Breast epithelium (tissue), 4 donors: ENCODE measurements at regions not wholly inside any gene's neighbourhood (a gene's known extent, or its start where the extent isn't known, plus 50 kb on each side); places are given as distances from the start of the nearest gene placed in this dataset.

ENCODE experiments used
- DNase-seq, 2 donors: peaks; one replicate each; pipeline ENCODE4 v3.0.0-alpha.2; 2019; ENCODE audit warnings: low spot score in 2 of 2
- H3K27ac ChIP-seq, 2 donors: fragments of 200-600 bp; sonication (generic) in 1 of 2; one replicate each; pipeline ENCODE4 v1.5.1; 2016 to 2019; ENCODE audit warnings: mild to moderate bottlenecking in 1 of 2
- H3K27me3 ChIP-seq, 2 donors: fragments of 200-600 bp; sonication (generic) in 1 of 2; one replicate each; pipeline versions ENCODE4 v1.5.1 to v1.6.0; 2017 to 2019; ENCODE audit warnings: control low read depth in 1 of 2, mild to moderate bottlenecking in 1 of 2
- H3K36me3 ChIP-seq: fragments of 200-600 bp; one replicate; pipeline ENCODE4 v1.5.1; 2019
- H3K4me1 ChIP-seq, 2 donors: fragments of 200-600 bp; sonication (generic); one replicate each; pipeline ENCODE4 v1.5.1; 2016 to 2019; ENCODE audit warnings: control low read depth in 1 of 2
- H3K4me3 ChIP-seq, 3 donors: fragments of 200-600 bp; sonication (generic); 1 replicate in 2 of 3; 2 replicates in 1 of 3; pipeline ENCODE4 v1.5.1; 2016 to 2019; ENCODE audit warnings: mild to moderate bottlenecking in 3 of 3, moderate library complexity in 2 of 3
- H3K9me3 ChIP-seq, 2 donors: fragments of 200-600 bp; sonication (generic) in 1 of 2; one replicate each; pipeline ENCODE4 v1.5.1; 2016 to 2019; ENCODE audit warnings: control low read depth in 1 of 2
- CTCF ChIP-seq, 3 donors: fragments of 450-650 bp; IDR thresholded peaks; one replicate each; pipeline ENCODE4 v1.5.1; 2016 to 2017; ENCODE audit warnings: antibody characterized with exemption in 3 of 3, mild to moderate bottlenecking in 3 of 3, moderate library complexity in 3 of 3
- POLR2A ChIP-seq: fragments of 450-650 bp; IDR thresholded peaks from one replicate; pipeline ENCODE4 v1.6.1; 2016; ENCODE audit warnings: antibody characterized with exemption, mild to moderate bottlenecking, moderate library complexity
- POLR2AphosphoS5 ChIP-seq, 3 donors: sonication (generic); formaldehyde crosslinking; IDR thresholded peaks; one replicate each; pipeline ENCODE4 v1.6.1; 2017; ENCODE audit warnings: antibody characterized with exemption in 3 of 3
- intact Hi-C: fragments of 100-400 bp; cut with DNase I; formaldehyde crosslinking; loops from one replicate; pipeline ENCODE4 v1.15.1; 2023; ENCODE audit warnings: low total_unique reads

GRCh38 chr10:84571146-84571545 is 242.8 kb downstream of the CCSER2 start:
- intact Hi-C loops = no loop called here
- Histone ChIP-seq H3K27ac (no peak overlapping the region), H3K9me3 (no peaks in the 10 kb centered on the region), H3K4me1 (no peaks in the 10 kb centered on the region), H3K36me3 (no peaks in the 10 kb centered on the region), H3K27me3 (peaks cover 0 to 5% of the 10 kb centered on the region in 2 donors), H3K4me3 (no peak overlapping the region)
- TF ChIP-seq POLR2AphosphoS5 (IDR thresholded peaks at IDR 0.05) (no peak), CTCF (IDR thresholded peaks at IDR 0.05) (no peak), POLR2A (no peak)
- no peak for DNase-seq

GRCh38 chr10:84574102-84574501 is 245.7 kb downstream of the CCSER2 start:
- peaks cover 0 to 5% of the 10 kb centered on the region in 2 donors for H3K27me3 ChIP-seq
- peaks cover 0 to 6% of the 10 kb centered on the region in 2 donors for H3K9me3 ChIP-seq
- no peak overlapping the region for H3K4me3 ChIP-seq
- intact Hi-C loops = no loop called here
- DNase-seq = no peak
- no peaks in the 10 kb centered on the region for H3K4me1 ChIP-seq
- H3K36me3 ChIP-seq = no peaks in the 10 kb centered on the region
- no peak overlapping the region for H3K27ac ChIP-seq
- no peak for TF ChIP-seq POLR2AphosphoS5 (IDR thresholded peaks at IDR 0.05)
- TF ChIP-seq POLR2A = no peak
- no peak for TF ChIP-seq CTCF (IDR thresholded peaks at IDR 0.05)

GRCh38 chr10:84581976-84582375 is 253.6 kb downstream of the CCSER2 start:
- H3K4me3 ChIP-seq = no peak overlapping the region
- H3K36me3 ChIP-seq = no peaks in the 10 kb centered on the region
- H3K27ac ChIP-seq = no peak overlapping the region
- H3K27me3 ChIP-seq = no peaks in the 10 kb centered on the region
- TF ChIP-seq CTCF (IDR thresholded peaks at IDR 0.05) (no peak), POLR2AphosphoS5 (IDR thresholded peaks at IDR 0.05) (no peak), POLR2A (no peak)
- no peak for DNase-seq
- H3K4me1 ChIP-seq = no peaks in the 10 kb centered on the region
- intact Hi-C loops = no loop called here
- no peaks in the 10 kb centered on the region for H3K9me3 ChIP-seq

GRCh38 chr10:84583501-84583900 is 255.1 kb downstream of the CCSER2 start:
- H3K9me3 ChIP-seq = no peaks in the 10 kb centered on the region
- no peaks in the 10 kb centered on the region for H3K4me1 ChIP-seq
- no peak for TF ChIP-seq POLR2AphosphoS5 (IDR thresholded peaks at IDR 0.05)

GRCh38 chr10:84587789-84588188 is 259.4 kb downstream of the CCSER2 start:
- Histone ChIP-seq H3K9me3 (no peaks in the 10 kb centered on the region), H3K27me3 (no peaks in the 10 kb centered on the region), H3K36me3 (no peaks in the 10 kb centered on the region), H3K27ac (no peak overlapping the region), H3K4me3 (no peak overlapping the region), H3K4me1 (no peaks in the 10 kb centered on the region)
- TF ChIP-seq CTCF (IDR thresholded peaks at IDR 0.05) = no peak
- no peak for TF ChIP-seq POLR2A
- no peak for TF ChIP-seq POLR2AphosphoS5 (IDR thresholded peaks at IDR 0.05)
- intact Hi-C loops = no loop called here
- no peak for DNase-seq

More at GRCh38 chr10:84583501-84583900, 255.1 kb downstream of the CCSER2 start:
- Histone ChIP-seq H3K27ac (no peak overlapping the region), H3K27me3 (no peaks in the 10 kb centered on the region), H3K4me3 (no peak overlapping the region), H3K36me3 (no peaks in the 10 kb centered on the region)
- no peak for DNase-seq
- intact Hi-C loops = no loop called here

GRCh38 chr10:84588426-84588825 is 260.0 kb downstream of the CCSER2 start:
- Histone ChIP-seq H3K9me3 (no peaks in the 10 kb centered on the region), H3K4me1 (no peaks in the 10 kb centered on the region), H3K27me3 (no peaks in the 10 kb centered on the region), H3K4me3 (no peak overlapping the region), H3K27ac (no peak overlapping the region), H3K36me3 (no peaks in the 10 kb centered on the region)
- DNase-seq = no peak
- intact Hi-C loops = no loop called here
- no peak for TF ChIP-seq CTCF (IDR thresholded peaks at IDR 0.05)
- TF ChIP-seq POLR2AphosphoS5 (IDR thresholded peaks at IDR 0.05) = no peak
- no peak for TF ChIP-seq POLR2A
